ENCODE measurements at regions not wholly inside any gene's neighbourhood (a gene's known extent, or its start where the extent isn't known, plus 50 kb on each side); places are given as distances from the start of the nearest gene placed in this dataset.
"Not testable (repeated sequence)": the region's sequence is repeated elsewhere in the genome, so short reads cannot be mapped to it uniquely, and the experiment has no call there.

DNA sequence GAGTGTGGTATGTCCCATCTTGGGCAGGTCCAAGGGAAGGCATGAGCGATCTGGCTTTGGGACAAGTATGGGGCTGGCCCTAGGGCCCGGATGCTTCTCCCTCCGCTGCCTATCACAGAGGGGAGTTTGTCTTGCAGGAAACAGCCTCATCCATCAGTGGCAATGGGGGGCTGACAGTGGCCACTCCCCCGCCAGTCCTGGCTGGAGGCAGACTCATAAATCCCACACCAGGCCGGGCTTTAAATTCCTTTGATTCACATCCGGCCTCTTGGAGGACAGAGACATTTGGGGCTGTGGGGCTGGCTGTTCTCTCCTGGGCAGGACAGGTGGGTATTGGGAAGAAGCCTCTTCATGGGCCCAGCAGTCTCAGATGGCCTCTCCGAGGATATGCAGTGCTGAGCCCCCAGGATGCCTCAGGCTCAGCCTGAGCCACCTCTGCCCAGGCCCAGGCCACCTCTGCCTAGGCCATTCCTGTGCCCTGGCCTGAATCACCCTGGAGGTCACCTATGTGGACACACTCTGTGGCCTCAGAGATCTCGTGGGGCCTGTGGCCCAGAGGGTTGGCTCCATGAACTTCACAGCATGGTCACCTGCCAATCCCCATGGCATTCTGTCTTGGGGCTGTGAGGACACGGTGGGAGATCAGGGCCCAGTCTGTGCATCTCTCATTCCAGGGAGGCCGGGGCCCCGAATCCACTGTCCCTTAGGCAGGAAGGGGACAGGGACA lies 84.2 kb upstream of the GOLGA6L4 start:
- no peaks in the 10 kb centered on the region for H3K79me2 ChIP-seq (ENCODE audit: insufficient read depth, low read length)
- no peak overlapping the region for H2AFZ ChIP-seq (ENCODE audit: low read length)
- H3K9ac ChIP-seq (ENCODE audit: low read depth, low read length, poor library complexity, severe bottlenecking): no peak overlapping the region
- no peak overlapping the region for H3K4me3 ChIP-seq (ENCODE audit: low read length, poor library complexity, severe bottlenecking)
- no peaks in the 10 kb centered on the region for H3K9me2 ChIP-seq (replicated peaks; ENCODE audit: low read depth, low read length)
- no peaks in the 10 kb centered on the region for H3K4me1 ChIP-seq (ENCODE audit: insufficient read depth, low read length, poor library complexity, severe bottlenecking)
- H3K4me2 ChIP-seq (ENCODE audit: low read depth, low read length, poor library complexity, severe bottlenecking): no peak overlapping the region
- no peaks in the 10 kb centered on the region for H3K27me3 ChIP-seq (ENCODE audit: insufficient read depth, low read length, poor library complexity, severe bottlenecking)
- no peaks in the 10 kb centered on the region for H3K9me3 ChIP-seq (ENCODE audit: insufficient read depth, low read depth, low read length)
- H3K36me3 ChIP-seq (ENCODE audit: insufficient read depth, low read length): no peaks in the 10 kb centered on the region
- H3F3A ChIP-seq (ENCODE audit: low read depth): no peaks in the 10 kb centered on the region
- TF ChIP-seq, protein P1, sequence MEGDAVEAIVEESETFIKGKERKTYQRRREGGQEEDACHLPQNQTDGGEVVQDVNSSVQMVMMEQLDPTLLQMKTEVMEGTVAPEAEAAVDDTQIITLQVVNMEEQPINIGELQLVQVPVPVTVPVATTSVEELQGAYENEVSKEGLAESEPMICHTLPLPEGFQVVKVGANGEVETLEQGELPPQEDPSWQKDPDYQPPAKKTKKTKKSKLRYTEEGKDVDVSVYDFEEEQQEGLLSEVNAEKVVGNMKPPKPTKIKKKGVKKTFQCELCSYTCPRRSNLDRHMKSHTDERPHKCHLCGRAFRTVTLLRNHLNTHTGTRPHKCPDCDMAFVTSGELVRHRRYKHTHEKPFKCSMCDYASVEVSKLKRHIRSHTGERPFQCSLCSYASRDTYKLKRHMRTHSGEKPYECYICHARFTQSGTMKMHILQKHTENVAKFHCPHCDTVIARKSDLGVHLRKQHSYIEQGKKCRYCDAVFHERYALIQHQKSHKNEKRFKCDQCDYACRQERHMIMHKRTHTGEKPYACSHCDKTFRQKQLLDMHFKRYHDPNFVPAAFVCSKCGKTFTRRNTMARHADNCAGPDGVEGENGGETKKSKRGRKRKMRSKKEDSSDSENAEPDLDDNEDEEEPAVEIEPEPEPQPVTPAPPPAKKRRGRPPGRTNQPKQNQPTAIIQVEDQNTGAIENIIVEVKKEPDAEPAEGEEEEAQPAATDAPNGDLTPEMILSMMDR (conservative IDR thresholded peaks at IDR 0.05; ENCODE audit: low read length): no peak
- no peak for TF ChIP-seq EZH2phosphoT487 (IDR thresholded peaks at IDR 0.05; ENCODE audit: borderline replicate concordance)
- H4K20me1 ChIP-seq (ENCODE audit: insufficient read depth, low read length, poor library complexity, severe bottlenecking): no peaks in the 10 kb centered on the region

- not testable (repeated sequence) for H3F3A ChIP-seq (ENCODE audit: low read depth); H3K27me3 ChIP-seq (ENCODE audit: insufficient read depth, low read length, poor library complexity, severe bottlenecking); H2AFZ ChIP-seq (ENCODE audit: low read length); H3K36me3 ChIP-seq (ENCODE audit: insufficient read depth, low read length); H3K9me2 ChIP-seq (replicated peaks; ENCODE audit: low read depth, low read length); H3K9ac ChIP-seq (ENCODE audit: low read depth, low read length, poor library complexity, severe bottlenecking); H3K4me3 ChIP-seq (ENCODE audit: low read length, poor library complexity, severe bottlenecking); H3K9me3 ChIP-seq (ENCODE audit: insufficient read depth, low read depth, low read length); H4K20me1 ChIP-seq (ENCODE audit: insufficient read depth, low read length, poor library complexity, severe bottlenecking); H3K4me1 ChIP-seq (ENCODE audit: insufficient read depth, low read length, poor library complexity, severe bottlenecking); H3K4me2 ChIP-seq (ENCODE audit: low read depth, low read length, poor library complexity, severe bottlenecking); H3K79me2 ChIP-seq (ENCODE audit: insufficient read depth, low read length)
Observed at GRCh38 chr15:84152381-84152979, 83.1 kb upstream of the GOLGA6L4 start.

- not testable (repeated sequence) for H3K4me3 ChIP-seq (ENCODE audit: low read length, poor library complexity, severe bottlenecking); H3F3A ChIP-seq (ENCODE audit: low read depth); H2AFZ ChIP-seq (ENCODE audit: low read length); H4K20me1 ChIP-seq (ENCODE audit: insufficient read depth, low read length, poor library complexity, severe bottlenecking); H3K4me1 ChIP-seq (ENCODE audit: insufficient read depth, low read length, poor library complexity, severe bottlenecking); H3K9me3 ChIP-seq (ENCODE audit: insufficient read depth, low read depth, low read length); H3K79me2 ChIP-seq (ENCODE audit: insufficient read depth, low read length); H3K27me3 ChIP-seq (ENCODE audit: insufficient read depth, low read length, poor library complexity, severe bottlenecking); H3K36me3 ChIP-seq (ENCODE audit: insufficient read depth, low read length); H3K9ac ChIP-seq (ENCODE audit: low read depth, low read length, poor library complexity, severe bottlenecking); H3K9me2 ChIP-seq (replicated peaks; ENCODE audit: low read depth, low read length); H3K4me2 ChIP-seq (ENCODE audit: low read depth, low read length, poor library complexity, severe bottlenecking)
Observed at GRCh38 chr15:84153655-84154140, 81.9 kb upstream of the GOLGA6L4 start.

GRCh38 chr15:84154314-84154713 lies 81.3 kb upstream of the GOLGA6L4 start:
- H3K36me3 ChIP-seq (ENCODE audit: insufficient read depth, low read length); H3K27me3 ChIP-seq (ENCODE audit: insufficient read depth, low read length, poor library complexity, severe bottlenecking); H4K20me1 ChIP-seq (ENCODE audit: insufficient read depth, low read length, poor library complexity, severe bottlenecking); H3K4me3 ChIP-seq (ENCODE audit: low read length, poor library complexity, severe bottlenecking); H3K9me3 ChIP-seq (ENCODE audit: insufficient read depth, low read depth, low read length); H3F3A ChIP-seq (ENCODE audit: low read depth); H3K4me2 ChIP-seq (ENCODE audit: low read depth, low read length, poor library complexity, severe bottlenecking); H3K9me2 ChIP-seq (replicated peaks; ENCODE audit: low read depth, low read length); H2AFZ ChIP-seq (ENCODE audit: low read length); H3K79me2 ChIP-seq (ENCODE audit: insufficient read depth, low read length); H3K4me1 ChIP-seq (ENCODE audit: insufficient read depth, low read length, poor library complexity, severe bottlenecking); H3K9ac ChIP-seq (ENCODE audit: low read depth, low read length, poor library complexity, severe bottlenecking): not testable (repeated sequence)

- not testable (repeated sequence) for H2AFZ ChIP-seq (ENCODE audit: low read length); H3K36me3 ChIP-seq (ENCODE audit: insufficient read depth, low read length); H3K4me2 ChIP-seq (ENCODE audit: low read depth, low read length, poor library complexity, severe bottlenecking); H4K20me1 ChIP-seq (ENCODE audit: insufficient read depth, low read length, poor library complexity, severe bottlenecking); H3K9me3 ChIP-seq (ENCODE audit: insufficient read depth, low read depth, low read length); H3K9ac ChIP-seq (ENCODE audit: low read depth, low read length, poor library complexity, severe bottlenecking); H3K27me3 ChIP-seq (ENCODE audit: insufficient read depth, low read length, poor library complexity, severe bottlenecking); H3K9me2 ChIP-seq (replicated peaks; ENCODE audit: low read depth, low read length); H3K79me2 ChIP-seq (ENCODE audit: insufficient read depth, low read length); H3K4me1 ChIP-seq (ENCODE audit: insufficient read depth, low read length, poor library complexity, severe bottlenecking); H3K4me3 ChIP-seq (ENCODE audit: low read length, poor library complexity, severe bottlenecking); H3F3A ChIP-seq (ENCODE audit: low read depth)
Observed at GRCh38 chr15:84154787-84155186, 80.8 kb upstream of the GOLGA6L4 start.

- H3K4me3 ChIP-seq (ENCODE audit: low read length, poor library complexity, severe bottlenecking); H3K9ac ChIP-seq (ENCODE audit: low read depth, low read length, poor library complexity, severe bottlenecking); H3K9me3 ChIP-seq (ENCODE audit: insufficient read depth, low read depth, low read length); H2AFZ ChIP-seq (ENCODE audit: low read length); H3K9me2 ChIP-seq (replicated peaks; ENCODE audit: low read depth, low read length); H3F3A ChIP-seq (ENCODE audit: low read depth); H3K4me2 ChIP-seq (ENCODE audit: low read depth, low read length, poor library complexity, severe bottlenecking); H3K36me3 ChIP-seq (ENCODE audit: insufficient read depth, low read length); H3K27me3 ChIP-seq (ENCODE audit: insufficient read depth, low read length, poor library complexity, severe bottlenecking); H4K20me1 ChIP-seq (ENCODE audit: insufficient read depth, low read length, poor library complexity, severe bottlenecking); H3K79me2 ChIP-seq (ENCODE audit: insufficient read depth, low read length); H3K4me1 ChIP-seq (ENCODE audit: insufficient read depth, low read length, poor library complexity, severe bottlenecking): not testable (repeated sequence)
Observed at GRCh38 chr15:84155792-84156587, 79.6 kb upstream of the GOLGA6L4 start.

All from Loucy (cell line).